OCI-M1 (cell line): ENCODE measurements at regions not wholly inside any gene's neighbourhood (a gene's known extent, or its start where the extent isn't known, plus 50 kb on each side); places are given as distances from the start of the nearest gene placed in this dataset.

Experiments used
- DNase-seq: peaks from one replicate; lab custom pipeline; 2025; lab: John Stamatoyannopoulos, UW

GRCh38 chr2:13010283-13010682, 293.5 kb downstream of the TRIB2 start:
- DNase-seq, result no peak

- DNase-seq, result no peak
Observed at GRCh38 chr2:13014783-13015182, 298.0 kb downstream of the TRIB2 start.

GRCh38 chr2:13015532-13016320, 299.0 kb downstream of the TRIB2 start:
- DNase-seq, result no peak

GRCh38 chr2:13018490-13018889, 301.8 kb downstream of the TRIB2 start:
- DNase-seq, result peak; percentile 64

- DNase-seq, result no peak
Observed at GRCh38 chr2:13019781-13020180, 303.0 kb downstream of the TRIB2 start.

GRCh38 chr2:13020469-13020868, 303.7 kb downstream of the TRIB2 start:
- DNase-seq, result peak; percentile 12

- peak; percentile 75 for DNase-seq
Observed at GRCh38 chr2:13021470-13021957, 304.8 kb downstream of the TRIB2 start.

- DNase-seq, result no peak
Observed at GRCh38 chr2:13030606-13031005, 313.9 kb downstream of the TRIB2 start.

- DNase-seq, result no peak
Observed at GRCh38 chr2:13034861-13035260, 318.1 kb downstream of the TRIB2 start.

- no peak for DNase-seq
Observed at GRCh38 chr2:13035866-13036265, 319.1 kb downstream of the TRIB2 start.

GRCh38 chr2:13040043-13040442, 323.3 kb downstream of the TRIB2 start:
- no peak for DNase-seq

GRCh38 chr2:13046557-13047165, 329.9 kb downstream of the TRIB2 start:
- peak; percentile 72 for DNase-seq

GRCh38 chr2:13050764-13051163, 334.0 kb downstream of the TRIB2 start:
- peak; percentile 88 for DNase-seq

GRCh38 chr2:13052547-13052946, 335.8 kb downstream of the TRIB2 start:
- peak; percentile 31 for DNase-seq

GRCh38 chr2:13056259-13056843, 339.6 kb downstream of the TRIB2 start:
- DNase-seq, result peak; percentile 63

- no peak for DNase-seq
Observed at GRCh38 chr2:13057671-13058070, 340.9 kb downstream of the TRIB2 start.

GRCh38 chr2:13066676-13067075, 349.9 kb downstream of the TRIB2 start:
- DNase-seq, result peak; percentile 21

GRCh38 chr2:13067508-13067907, 350.8 kb downstream of the TRIB2 start:
- DNase-seq, result no peak

- DNase-seq, result no peak
Observed at GRCh38 chr2:13089971-13090370, 373.2 kb downstream of the TRIB2 start.

- no peak for DNase-seq
Observed at GRCh38 chr2:13091455-13091854, 374.7 kb downstream of the TRIB2 start.

GRCh38 chr2:13091861-13092378, 375.2 kb downstream of the TRIB2 start:
- no peak for DNase-seq

- DNase-seq, result no peak
Observed at GRCh38 chr2:13093416-13093991, 376.8 kb downstream of the TRIB2 start.
